GM12878 (cell line): ENCODE measurements at regions not wholly inside any gene's neighbourhood (a gene's known extent, or its start where the extent isn't known, plus 50 kb on each side); places are given as distances from the start of the nearest gene placed in this dataset.

Experiments
- ATAC-seq: fragments of 200-7000 bp; cut with Tn5 transposase; 3 replicates; pipeline ENCODE4 v1.9.1; 2020; ENCODE audit warnings: mild to moderate bottlenecking, moderate library complexity
- BruUV-seq: library from RNA; stranded (reverse); fragments of 400-500 nt; replicated peaks from 2 replicates; lab custom pipeline; 2021; lab: Mats Ljungman, UMichigan
- CTCF ChIA-PET: fragments of 300-600 bp; sonication (Branson Sonifier 250); formaldehyde crosslinking; extraction: SDS; loops from one replicate; lab custom pipeline; 2021; ENCODE audit warnings: inconsistent platforms; lab: Yijun Ruan, JAX
- POLR2A ChIA-PET: fragments of 350-600 bp; formaldehyde crosslinking; extraction: SDS; loops from one replicate; lab custom pipeline; 2021; ENCODE audit warnings: inconsistent platforms; lab: Charles Lee
- RAD21 ChIA-PET: fragments of 300-600 bp; sonication (Branson Sonifier 250); formaldehyde crosslinking; loops from one replicate; lab custom pipeline; 2023; ENCODE audit warnings: antibody characterized with exemption; ENCODE audit not compliant: unreplicated experiment; lab: Charles Lee
- SMC1A ChIA-PET: fragments of 300-600 bp; sonication (Branson Sonifier 250); formaldehyde crosslinking; loops from one replicate; lab custom pipeline; 2023; ENCODE audit not compliant: unreplicated experiment, uncharacterized antibody; lab: Charles Lee
- DNase-seq: peaks from one replicate; pipeline ENCODE4 v3.0.0-alpha.2; 2011; ENCODE audit warnings: low read depth, low spot score
- FAIRE-seq: peaks from 3 replicates; lab custom pipeline; 2011; peaks lifted over from hg19 to GRCh38; lab: Jason Lieb, UNC
- H2AFZ ChIP-seq: 2 replicates; pipeline ENCODE4 v1.6.0; 2011; ENCODE audit warnings: low read depth, low read length, control low read depth; ENCODE audit not compliant: control insufficient read depth
- H3K27ac ChIP-seq: 2 replicates; pipeline ENCODE4 v1.5.1; 2011; ENCODE audit warnings: control low read depth; ENCODE audit not compliant: control insufficient read depth, insufficient read depth
- H3K27me3 ChIP-seq, 2 experiments: replicated peaks in 1 of 2; 2 replicates each; pipeline versions ENCODE4 v1.6.0 to v1.6.1; 2011; ENCODE audit warnings: low read length in 1 of 2; ENCODE audit not compliant: control insufficient read depth in 2 of 2, insufficient read depth in 2 of 2
- H3K36me3 ChIP-seq, 2 experiments: 2 replicates each; pipeline ENCODE4 v1.5.1; 2011; ENCODE audit warnings: low read length in 1 of 2; ENCODE audit not compliant: control insufficient read depth in 2 of 2, insufficient read depth in 2 of 2
- H3K4me1 ChIP-seq: 2 replicates; pipeline ENCODE4 v1.6.1; 2011; ENCODE audit warnings: mild to moderate bottlenecking, low read length, moderate library complexity, mixed read lengths; ENCODE audit not compliant: control insufficient read depth, insufficient read depth
- H3K4me2 ChIP-seq: 2 replicates; pipeline ENCODE4 v1.6.0; 2011; ENCODE audit warnings: control low read depth; ENCODE audit not compliant: control insufficient read depth, insufficient read depth
- H3K4me3 ChIP-seq: fragments of 200-600 bp; sonication (generic); 2 replicates; pipeline ENCODE4 v1.5.1; 2016
- H3K79me2 ChIP-seq: 2 replicates; pipeline ENCODE4 v1.6.0; 2011; ENCODE audit warnings: low read length; ENCODE audit not compliant: control insufficient read depth, insufficient read depth
- H3K9ac ChIP-seq: 2 replicates; pipeline ENCODE4 v1.8.0; 2011; ENCODE audit warnings: low read length, control low read depth, mixed read lengths; ENCODE audit not compliant: control insufficient read depth, insufficient read depth
- H3K9me3 ChIP-seq: replicated peaks from 3 replicates; pipeline ENCODE4 v1.5.1; 2011; ENCODE audit warnings: mild to moderate bottlenecking, low read length; ENCODE audit not compliant: control insufficient read depth, insufficient read depth
- H4K20me1 ChIP-seq: 2 replicates; pipeline ENCODE4 v1.6.0; 2011; ENCODE audit not compliant: control insufficient read depth, insufficient read depth
- ATF3 ChIP-seq: IDR thresholded peaks from 2 replicates; pipeline ENCODE4 v1.6.1; 2011; ENCODE audit warnings: low read depth, mild to moderate bottlenecking, low read length, moderate library complexity, borderline replicate concordance; ENCODE audit errors: extremely low read depth
- CHD4 ChIP-seq: fragments of 200-600 bp; sonication (generic); IDR thresholded peaks from 2 replicates; pipeline ENCODE4 v1.6.1; 2016; ENCODE audit warnings: mild to moderate bottlenecking
- ESRRA ChIP-seq: IDR thresholded peaks from 2 replicates; pipeline ENCODE4 v1.6.1; 2012; ENCODE audit warnings: mild to moderate bottlenecking, low read length, improper control_type of control experiment
- HCFC1 ChIP-seq: fragments of 150-350 bp; IDR thresholded peaks from 2 replicates; pipeline ENCODE4 v1.6.1; 2014; ENCODE audit warnings: low read length
- HDAC6 ChIP-seq: fragments of 200-600 bp; sonication (generic); IDR thresholded peaks from one replicate; pipeline ENCODE4 v1.8.0; 2017; ENCODE audit warnings: antibody characterized with exemption; ENCODE audit not compliant: unreplicated experiment
- IRF3 ChIP-seq: fragments of 450-650 bp; IDR thresholded peaks from 2 replicates; pipeline ENCODE4 v1.6.1; 2014; ENCODE audit warnings: mild to moderate bottlenecking
- IRF5 ChIP-seq: fragments of 450-650 bp; IDR thresholded peaks from 2 replicates; pipeline ENCODE4 v1.6.1; 2017; ENCODE audit warnings: borderline replicate concordance
- PKNOX1 ChIP-seq: fragments of 450-650 bp; IDR thresholded peaks from 2 replicates; pipeline ENCODE4 v1.6.1; 2016; ENCODE audit warnings: mild to moderate bottlenecking
- POLR2AphosphoS5 ChIP-seq: IDR thresholded peaks from 2 replicates; pipeline ENCODE4 v1.6.1; 2011; ENCODE audit warnings: mild to moderate bottlenecking, low read length, inconsistent platforms
- SP1 ChIP-seq: IDR thresholded peaks from one replicate; pipeline ENCODE4 v1.6.1; 2011; ENCODE audit warnings: low read depth, low read length
- SUZ12 ChIP-seq: fragments of 200-600 bp; sonication (generic); IDR thresholded peaks from one replicate; pipeline ENCODE4 v1.6.1; 2018; ENCODE audit warnings: antibody characterized with exemption, mild to moderate bottlenecking; ENCODE audit not compliant: unreplicated experiment
- TBL1XR1 ChIP-seq: IDR thresholded peaks from 2 replicates; pipeline ENCODE4 v1.6.1; 2012; ENCODE audit warnings: low read depth, low read length, improper control_type of control experiment
- ZBTB33 ChIP-seq: fragments of 450-650 bp; IDR thresholded peaks from 2 replicates; pipeline ENCODE4 v1.6.1; 2017; ENCODE audit warnings: mild to moderate bottlenecking
- ZNF384 ChIP-seq: IDR thresholded peaks from 2 replicates; pipeline ENCODE4 v1.6.1; 2012; ENCODE audit warnings: low read depth, mild to moderate bottlenecking, low read length, improper control_type of control experiment, borderline replicate concordance
- WGBS: methylation state at CpG from one replicate; pipeline ENCODE4 v1.1.6; 2016; ENCODE audit warnings: low lambda C conversion rate; ENCODE audit not compliant: insufficient replicate concordance, insufficient coverage; ENCODE audit errors: missing lambda C conversion rate; 5-methylcytosine and 5-hydroxymethylcytosine counted together
- in situ Hi-C: fragments of 300-500 bp; cut with MboI; formaldehyde crosslinking; loops from 9 replicates; pipeline ENCODE4 v1.14.3; 2018; ENCODE audit warnings: mixed read lengths
- intact Hi-C: fragments of 100-400 bp; cut with micrococcal nuclease; formaldehyde crosslinking; loops from one replicate; pipeline ENCODE4 v1.14.2; 2022; ENCODE audit not compliant: unreplicated experiment

GRCh38 chr4:165774326-165774725, 98.7 kb upstream of the TLL1 start:
- Histone ChIP-seq H3K9me3 (no peaks in the 10 kb centered on the region), H3K9ac (no peak overlapping the region), H3K4me1 (no peaks in the 10 kb centered on the region), H2AFZ (no peak overlapping the region), H3K4me2 (no peak overlapping the region), H3K79me2 (no peaks in the 10 kb centered on the region), H4K20me1 (no peaks in the 10 kb centered on the region), H3K4me3 (no peak overlapping the region), H3K36me3 (no peaks in the 10 kb centered on the region), H3K27ac (no peak overlapping the region), H3K27me3 (no peaks in the 10 kb centered on the region)
- ATAC-seq (no peak), FAIRE-seq (no peak), DNase-seq (no peak)
- TF ChIP-seq HDAC6 (no peak), SP1 (no peak), POLR2AphosphoS5 (no peak), IRF3 (no peak), IRF5 (no peak), HCFC1 (no peak), PKNOX1 (no peak), ATF3 (no peak), TBL1XR1 (no peak), CHD4 (no peak), ZNF384 (no peak), ESRRA (no peak), ZBTB33 (no peak), SUZ12 (no peak)
- ChIA-PET RAD21 (no interaction called here), CTCF (no interaction called here), POLR2A (no interaction called here), SMC1A (no interaction called here)
- WGBS, result 0% methylated on average over 1 of the region's 1 CpG
- in situ Hi-C loops (no loop called here), intact Hi-C loops (no loop called here)
- no TSS peak for BruUV-seq
